ENCODE measurements at regions not wholly inside any gene's neighbourhood (a gene's known extent, or its start where the extent isn't known, plus 50 kb on each side); places are given as distances from the start of the nearest gene placed in this dataset.

DNA sequence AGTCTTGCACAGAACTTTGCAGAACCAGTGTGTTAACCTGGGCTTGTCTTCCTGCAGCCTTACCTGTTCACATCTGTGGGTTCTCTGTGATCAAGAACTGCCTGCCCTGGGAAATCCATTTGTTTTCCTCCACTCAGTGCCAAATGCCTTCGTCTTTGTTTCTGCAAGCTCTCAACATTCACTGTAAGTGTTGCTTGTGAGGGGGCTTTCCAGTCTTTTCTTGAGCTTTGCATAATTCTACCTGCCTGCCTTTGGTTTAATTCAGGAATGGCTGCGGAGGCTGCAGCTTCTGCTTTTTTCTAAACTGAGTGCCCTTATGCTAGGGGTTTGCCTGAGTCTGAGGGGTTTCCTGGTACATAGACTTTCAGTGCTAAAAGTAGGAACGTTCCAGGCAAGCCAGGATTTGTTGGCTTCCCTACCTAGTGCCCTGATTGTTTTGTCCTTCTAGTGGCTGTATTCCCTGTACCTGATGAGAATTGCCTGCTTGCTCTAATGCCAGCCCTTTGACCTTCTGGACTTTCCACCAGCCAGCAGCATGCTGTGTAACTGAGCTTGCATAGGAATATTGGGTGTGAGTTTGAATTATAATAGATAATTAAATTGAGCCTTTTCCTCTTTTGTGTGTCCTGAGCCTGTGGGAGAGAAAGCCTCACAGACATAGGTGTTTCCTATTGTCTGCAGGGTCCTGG, 96.6 kb upstream of the CLSTN2 start (continued):
- TF ChIP-seq HDAC1 (IDR thresholded peaks at IDR 0.05) (no peak), HDAC3 (IDR thresholded peaks at IDR 0.05; ENCODE audit: borderline replicate concordance, partially characterized antibody) (no peak), RBM17 (IDR thresholded peaks at IDR 0.05; ENCODE audit: borderline replicate concordance, low read depth, low read length) (no peak)

- FAIRE-seq, result no peak
- H3K4me2 ChIP-seq (ENCODE audit: insufficient read depth, low read length), result no peak overlapping the region
- ChIA-PET POLR2A (no interaction called here), CTCF (ENCODE audit: low intra/inter-chr PET ratio) (no interaction called here)
- no peak for TF ChIP-seq FOS (IDR thresholded peaks at IDR 0.05; ENCODE audit: extremely low read depth, insufficient read length)
- no peak for TF ChIP-seq FIP1L1 (IDR thresholded peaks at IDR 0.05; ENCODE audit: low read depth, low read length, poor library complexity, severe bottlenecking)
- no peak for TF ChIP-seq STAT5A (IDR thresholded peaks at IDR 0.05; ENCODE audit: borderline replicate concordance, low read length)
- TF ChIP-seq NR2C2 (CRISPR knock-in tag; IDR thresholded peaks at IDR 0.05), result no peak
- no peak for TF ChIP-seq NR2C2 (tag; IDR thresholded peaks at IDR 0.05)
- H3K27ac ChIP-seq (ENCODE audit: extremely low read depth, low read depth, low read length), result no peak overlapping the region
- no peaks in the 10 kb centered on the region for H3K36me3 ChIP-seq (ENCODE audit: control insufficient read depth, insufficient read depth, low read length)
- no TSS peak for BruUV-seq (replicated peaks)
- H3K79me2 ChIP-seq (ENCODE audit: control insufficient read depth, insufficient read depth, low read length), result no peaks in the 10 kb centered on the region
- no peak for ATAC-seq
- no peak overlapping the region for H3K9ac ChIP-seq (ENCODE audit: insufficient read depth in 1 of 2, low read depth in 2 of 2, low read length in 2 of 2)
- in situ Hi-C loops (cut with MboI) (no loop called here), intact Hi-C loops (cut with micrococcal nuclease) (no loop called here)
- no peaks in the 10 kb centered on the region for H3K9me1 ChIP-seq (ENCODE audit: control insufficient read depth, insufficient read depth, low read length)
- peaks cover 0 to 4% of the 10 kb centered on the region in 2 experiments; a peak in 1 of 5 replicates for H3K27me3 ChIP-seq (ENCODE audit: control insufficient read depth in 2 of 2, insufficient read depth in 2 of 2, low read length in 2 of 2)
- 4% methylated on average over 4 of the region's 4 CpGs for WGBS (ENCODE audit: insufficient coverage, low coverage, missing lambda C conversion rate)
- no peaks in the 10 kb centered on the region for H3K9me3 ChIP-seq (replicated peaks; ENCODE audit: control insufficient read depth, insufficient read depth, low read depth, low read length)
- H4K20me1 ChIP-seq (replicated peaks; ENCODE audit: control insufficient read depth, insufficient read depth, low read length), result no peaks in the 10 kb centered on the region
- no peak for DNase-seq (ENCODE audit: extremely low read depth in 1 of 4, low spot score in 3 of 4)
- no peaks in the 10 kb centered on the region for H3K4me1 ChIP-seq (replicated peaks in 1 of 2; ENCODE audit: control insufficient read depth in 2 of 2, insufficient read depth in 2 of 2, low read length in 2 of 2)
- no peak overlapping the region for H3K4me3 ChIP-seq
- H2AFZ ChIP-seq (ENCODE audit: low read depth, low read length), result no peak overlapping the region
Measured at GRCh38 chr3:139836698-139837464, 98.1 kb upstream of the CLSTN2 start.
